Upper lobe of left lung (tissue), 4 donors: ENCODE measurements at regions not wholly inside any gene's neighbourhood (a gene's known extent, or its start where the extent isn't known, plus 50 kb on each side); places are given as distances from the start of the nearest gene placed in this dataset.

Source experiments
- EP300 ChIP-seq, 4 donors: sonication (generic); formaldehyde crosslinking; IDR thresholded peaks; one replicate each; pipeline ENCODE4 v1.5.1; 2017; ENCODE audit warnings: antibody characterized with exemption in 4 of 4, control low read depth in 2 of 4
- TF ChIP-seq, protein P1 (sequence below), 6 experiments: fragments of 450-650 bp in 4 of 6; fragments of 200-600 bp in 2 of 6; sonication (generic) in 2 of 6; IDR thresholded peaks; one replicate each; pipeline ENCODE4 v1.5.1; 2016 to 2019; ENCODE audit warnings: antibody characterized with exemption in 6 of 6

DNA sequence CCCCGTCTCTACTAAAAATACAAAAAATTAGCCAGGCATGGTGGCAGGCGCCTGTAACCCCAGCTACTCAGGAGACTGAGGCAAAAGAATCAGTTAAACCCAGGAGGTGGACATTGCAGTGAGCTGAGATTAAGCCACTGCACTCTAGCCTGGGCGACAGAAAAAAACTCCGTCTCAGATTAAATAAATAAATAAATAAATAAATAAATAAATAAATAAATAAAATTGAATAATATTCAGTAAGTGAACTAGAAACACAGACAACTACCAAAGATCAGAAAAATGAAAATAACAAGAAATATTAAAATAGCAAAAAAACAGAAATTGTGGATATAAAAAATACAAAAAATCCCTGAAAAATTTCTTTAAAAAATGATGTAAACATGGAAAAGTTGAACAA is 172.4 kb downstream of the ZNF486 start:
- TF ChIP-seq, protein P1, sequence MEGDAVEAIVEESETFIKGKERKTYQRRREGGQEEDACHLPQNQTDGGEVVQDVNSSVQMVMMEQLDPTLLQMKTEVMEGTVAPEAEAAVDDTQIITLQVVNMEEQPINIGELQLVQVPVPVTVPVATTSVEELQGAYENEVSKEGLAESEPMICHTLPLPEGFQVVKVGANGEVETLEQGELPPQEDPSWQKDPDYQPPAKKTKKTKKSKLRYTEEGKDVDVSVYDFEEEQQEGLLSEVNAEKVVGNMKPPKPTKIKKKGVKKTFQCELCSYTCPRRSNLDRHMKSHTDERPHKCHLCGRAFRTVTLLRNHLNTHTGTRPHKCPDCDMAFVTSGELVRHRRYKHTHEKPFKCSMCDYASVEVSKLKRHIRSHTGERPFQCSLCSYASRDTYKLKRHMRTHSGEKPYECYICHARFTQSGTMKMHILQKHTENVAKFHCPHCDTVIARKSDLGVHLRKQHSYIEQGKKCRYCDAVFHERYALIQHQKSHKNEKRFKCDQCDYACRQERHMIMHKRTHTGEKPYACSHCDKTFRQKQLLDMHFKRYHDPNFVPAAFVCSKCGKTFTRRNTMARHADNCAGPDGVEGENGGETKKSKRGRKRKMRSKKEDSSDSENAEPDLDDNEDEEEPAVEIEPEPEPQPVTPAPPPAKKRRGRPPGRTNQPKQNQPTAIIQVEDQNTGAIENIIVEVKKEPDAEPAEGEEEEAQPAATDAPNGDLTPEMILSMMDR (IDR thresholded peaks at IDR 0.05): no peak
- no peak for TF ChIP-seq EP300 (IDR thresholded peaks at IDR 0.05)
